IMR-90 (cell line): ENCODE measurements at regions not wholly inside any gene's neighbourhood (a gene's known extent, or its start where the extent isn't known, plus 50 kb on each side); places are given as distances from the start of the nearest gene placed in this dataset.

Experiments used
- ATAC-seq: fragments of 200-7000 bp; cut with Tn5 transposase; 2 replicates; pipeline ENCODE4 v1.9.1; 2020; ENCODE audit warnings: low read depth, mild to moderate bottlenecking, moderate library complexity
- BruUV-seq: library from RNA; stranded (reverse); fragments of 400-500 nt; replicated peaks from 2 replicates; lab custom pipeline; 2021; lab: Mats Ljungman, UMichigan
- CTCF ChIA-PET: fragments of 300-600 bp; formaldehyde crosslinking; extraction: SDS; loops from one replicate; lab custom pipeline; 2021; ENCODE audit warnings: antibody characterized with exemption; lab: Yijun Ruan, JAX
- POLR2A ChIA-PET: fragments of 300-600 bp; sonication (Branson Sonifier 250); formaldehyde crosslinking; loops from one replicate; lab custom pipeline; 2022; ENCODE audit warnings: antibody characterized with exemption; ENCODE audit not compliant: unreplicated experiment; lab: Charles Lee
- DNase-seq: peaks from one replicate; pipeline ENCODE4 v3.0.0; 2013
- H2AFZ ChIP-seq: replicated peaks from 2 replicates; pipeline ENCODE3; 2013; ENCODE audit warnings: low read length, mild to moderate bottlenecking; ENCODE audit not compliant: poor library complexity
- H2AK5ac ChIP-seq: 2 replicates; pipeline ENCODE4 v1.6.1; 2013; ENCODE audit warnings: low read depth, low read length, inconsistent platforms
- H2AK9ac ChIP-seq: replicated peaks from 2 replicates; pipeline ENCODE3; 2013; ENCODE audit warnings: mild to moderate bottlenecking, low read depth, low read length, moderate library complexity; ENCODE audit not compliant: poor library complexity
- H2BK120ac ChIP-seq: 2 replicates; pipeline ENCODE4 v1.6.1; 2013; ENCODE audit warnings: low read depth, low read length, inconsistent platforms
- H2BK15ac ChIP-seq: 3 replicates; pipeline ENCODE4 v1.6.1; 2013; ENCODE audit warnings: low read depth, low read length, inconsistent platforms
- H2BK20ac ChIP-seq: 2 replicates; pipeline ENCODE4 v1.6.1; 2013; ENCODE audit warnings: low read depth, mild to moderate bottlenecking, inconsistent platforms, low read length, moderate library complexity
- H2BK5ac ChIP-seq: 2 replicates; pipeline ENCODE4 v1.6.1; 2013; ENCODE audit warnings: mild to moderate bottlenecking, low read depth, low read length, inconsistent platforms; ENCODE audit not compliant: poor library complexity, severe bottlenecking
- H3K14ac ChIP-seq: replicated peaks from 2 replicates; pipeline ENCODE4 v1.6.1; 2013; ENCODE audit warnings: low read depth, low read length, inconsistent platforms
- H3K18ac ChIP-seq: 2 replicates; pipeline ENCODE4 v1.6.1; 2013; ENCODE audit warnings: low read depth, low read length, control low read depth
- H3K23ac ChIP-seq: 2 replicates; pipeline ENCODE4 v1.6.1; 2013; ENCODE audit warnings: low read depth, low read length, inconsistent platforms
- H3K27ac ChIP-seq: 2 replicates; pipeline ENCODE4 v1.5.1; 2013; ENCODE audit warnings: mild to moderate bottlenecking, control low read depth, low read length; ENCODE audit not compliant: insufficient read depth
- H3K27me3 ChIP-seq: 2 replicates; pipeline ENCODE4 v1.6.1; 2013; ENCODE audit warnings: low read length; ENCODE audit not compliant: control insufficient read depth, insufficient read depth
- H3K36me3 ChIP-seq: 2 replicates; pipeline ENCODE4 v1.6.1; 2013; ENCODE audit warnings: low read length, mixed read lengths; ENCODE audit not compliant: control insufficient read depth, insufficient read depth
- H3K4ac ChIP-seq: 2 replicates; pipeline ENCODE4 v1.6.1; 2013; ENCODE audit warnings: low read depth, low read length, inconsistent platforms
- H3K4me1 ChIP-seq: 2 replicates; pipeline ENCODE4 v1.6.1; 2013; ENCODE audit warnings: low read length, mixed read lengths; ENCODE audit not compliant: control insufficient read depth, insufficient read depth
- H3K4me2 ChIP-seq: 2 replicates; pipeline ENCODE4 v1.6.1; 2013; ENCODE audit warnings: low read depth, mild to moderate bottlenecking, control low read depth, low read length, moderate library complexity
- H3K4me3 ChIP-seq: 2 replicates; pipeline ENCODE4 v1.5.1; 2013; ENCODE audit warnings: low read depth, mild to moderate bottlenecking, control low read depth, low read length, moderate library complexity; ENCODE audit not compliant: insufficient read depth
- H3K56ac ChIP-seq: 2 replicates; pipeline ENCODE4 v1.6.1; 2013; ENCODE audit warnings: low read length, inconsistent platforms; ENCODE audit not compliant: insufficient read depth; ENCODE audit errors: extremely low read depth
- H3K79me1 ChIP-seq, 2 experiments: 2 replicates each; pipeline ENCODE4 v1.6.1; 2013; ENCODE audit warnings: low read length in 2 of 2, inconsistent platforms in 1 of 2, low read depth in 1 of 2
- H3K9ac ChIP-seq: 2 replicates; pipeline ENCODE4 v1.6.1; 2013; ENCODE audit warnings: low read depth, low read length, control low read depth
- H3K9me1 ChIP-seq: 2 replicates; pipeline ENCODE4 v1.6.1; 2013; ENCODE audit warnings: low read length, inconsistent platforms; ENCODE audit not compliant: insufficient read depth
- H3K9me3 ChIP-seq: 2 replicates; pipeline ENCODE4 v1.6.1; 2013; ENCODE audit warnings: low read length; ENCODE audit not compliant: control insufficient read depth, insufficient read depth
- H4K20me1 ChIP-seq: 2 replicates; pipeline ENCODE4 v1.6.1; 2013; ENCODE audit warnings: low read length, inconsistent platforms; ENCODE audit not compliant: insufficient read depth
- H4K5ac ChIP-seq: 2 replicates; pipeline ENCODE4 v1.6.1; 2013; ENCODE audit warnings: mild to moderate bottlenecking, low read depth, low read length, control low read depth
- H4K8ac ChIP-seq, 2 experiments: 2 replicates each; pipeline ENCODE4 v1.6.1; 2013; ENCODE audit warnings: low read depth in 2 of 2, low read length in 2 of 2, control low read depth in 1 of 2, inconsistent platforms in 1 of 2
- H4K91ac ChIP-seq: 2 replicates; pipeline ENCODE4 v1.6.1; 2013; ENCODE audit warnings: low read depth, low read length, inconsistent platforms; ENCODE audit not compliant: insufficient read depth
- CEBPB ChIP-seq: IDR thresholded peaks from 2 replicates; pipeline ENCODE4 v1.6.1; 2012; ENCODE audit warnings: low read depth, low read length, improper control_type of control experiment
- ELK1 ChIP-seq: fragments of 150-350 bp; IDR thresholded peaks from 2 replicates; pipeline ENCODE4 v1.6.1; 2016; ENCODE audit warnings: low read depth, mild to moderate bottlenecking, low read length, moderate library complexity, borderline replicate concordance
- FOS ChIP-seq: fragments of 150-350 bp; IDR thresholded peaks from 2 replicates; pipeline ENCODE4 v1.6.1; 2016; ENCODE audit warnings: low read depth, low read length
- MAFK ChIP-seq: IDR thresholded peaks from 2 replicates; pipeline ENCODE4 v1.6.1; 2012; ENCODE audit warnings: low read depth, low read length, improper control_type of control experiment
- MXI1 ChIP-seq: IDR thresholded peaks from 2 replicates; pipeline ENCODE4 v1.6.1; 2012; ENCODE audit warnings: low read depth, mild to moderate bottlenecking, low read length, moderate library complexity, borderline replicate concordance
- NFE2L2 ChIP-seq: fragments of 150-350 bp; IDR thresholded peaks from 2 replicates; pipeline ENCODE4 v1.6.1; 2016; ENCODE audit warnings: low read depth, mild to moderate bottlenecking, low read length
- RFX5 ChIP-seq: IDR thresholded peaks from 2 replicates; pipeline ENCODE4 v1.8.0; 2012; ENCODE audit warnings: low read depth, mild to moderate bottlenecking, low read length, moderate library complexity
- WGBS, 2 experiments: methylation state at CpG; one replicate each; pipeline versions ENCODE4 v1.1.5 to v1.1.7; 2013; ENCODE audit warnings: missing lambda C conversion rate in 2 of 2; ENCODE audit not compliant: insufficient read length in 1 of 2; ENCODE audit errors: extremely low coverage in 2 of 2; 5-methylcytosine and 5-hydroxymethylcytosine counted together
- dilution Hi-C: fragments of 300-500 bp; cut with HindIII; formaldehyde crosslinking; loops from one replicate; pipeline ENCODE4 v1.14.3; 2018; ENCODE audit warnings: low sequenced_read_pairs; ENCODE audit not compliant: unreplicated experiment
- in situ Hi-C: fragments of 300-500 bp; cut with MboI; formaldehyde crosslinking; loops from 3 replicates; pipeline ENCODE4 v1.14.3; 2019; ENCODE audit warnings: low sequenced_read_pairs, inconsistent platforms, mixed read lengths
- intact Hi-C: fragments of 100-400 bp; cut with micrococcal nuclease; formaldehyde crosslinking; loops from 2 replicates; pipeline ENCODE4 v1.10.0; 2022

- peaks cover 9% of the 10 kb centered on the region for H3K9me3 ChIP-seq
- H2BK20ac ChIP-seq = no peak overlapping the region
- H3K9ac ChIP-seq = no peak overlapping the region
- H2BK120ac ChIP-seq = no peak overlapping the region
- no peak overlapping the region for H2BK5ac ChIP-seq
- H3K4me1 ChIP-seq = no peaks in the 10 kb centered on the region
- ChIA-PET CTCF (interaction anchor here (0.7 kb wide), 1 partner anchor 19 kb away, joined by 3 read pairs; no protein-coding TSS in a partner anchor), POLR2A (no interaction called here)
- H2BK15ac ChIP-seq = no peak overlapping the region
- H3K27ac ChIP-seq = no peak overlapping the region
- BruUV-seq = no TSS peak
- no peak overlapping the region for H3K56ac ChIP-seq
- no peaks in the 10 kb centered on the region for H3K9me1 ChIP-seq
- H3K14ac ChIP-seq = no peak overlapping the region
- intact Hi-C loops = no loop called here
- TF ChIP-seq MXI1 = no peak
- no peak for TF ChIP-seq RFX5
- TF ChIP-seq FOS = no peak
- no peak for TF ChIP-seq NFE2L2
- no peak for TF ChIP-seq MAFK
- no peak for TF ChIP-seq CEBPB
- no peak for TF ChIP-seq ELK1
- no peak overlapping the region for H3K23ac ChIP-seq
- H3K18ac ChIP-seq = no peak overlapping the region
- no peak for DNase-seq
- no peak overlapping the region for H3K4me2 ChIP-seq
- H4K8ac ChIP-seq = no peak overlapping the region
- no peak overlapping the region for H4K91ac ChIP-seq
- no peak overlapping the region for H2AK9ac ChIP-seq
- H3K4ac ChIP-seq = no peak overlapping the region
- 69% methylated on average over 6 of the region's 12 CpGs; no CpG with 5 or more reads in 1 of the 2 experiments for WGBS, 2 experiments
- dilution Hi-C loops = no loop called here
- H3K79me1 ChIP-seq = no peaks in the 10 kb centered on the region
- no peak overlapping the region for H2AK5ac ChIP-seq
- ATAC-seq = no peak
- H2AFZ ChIP-seq = no peak overlapping the region
- no peaks in the 10 kb centered on the region for H3K27me3 ChIP-seq
- in situ Hi-C loops = no loop called here
- H4K20me1 ChIP-seq = no peaks in the 10 kb centered on the region
- no peak overlapping the region for H3K4me3 ChIP-seq
- no peak overlapping the region for H4K5ac ChIP-seq
- no peaks in the 10 kb centered on the region for H3K36me3 ChIP-seq
Observed at GRCh38 chr1:208496467-208497371, 252.5 kb upstream of the PLXNA2 start.
